Keratinocyte (primary cell): ENCODE measurements at regions not wholly inside any gene's neighbourhood (a gene's known extent, or its start where the extent isn't known, plus 50 kb on each side); places are given as distances from the start of the nearest gene placed in this dataset.

Source experiments
- DNase-seq: peaks from one replicate; pipeline ENCODE4 v3.0.0-alpha.2; 2011; ENCODE audit warnings: low read depth, missing footprints, low spot score
- FAIRE-seq: peaks from 2 replicates; lab custom pipeline; 2011; peaks lifted over from hg19 to GRCh38; lab: Jason Lieb, UNC
- H2AFZ ChIP-seq: 2 replicates; pipeline ENCODE4 v1.6.0; 2012; ENCODE audit warnings: low read length, control low read depth, inconsistent platforms; ENCODE audit not compliant: control insufficient read depth
- H3K27ac ChIP-seq: 2 replicates; pipeline ENCODE4 v1.5.1; 2011; ENCODE audit warnings: low read length; ENCODE audit not compliant: control insufficient read depth, insufficient read depth
- H3K27me3 ChIP-seq: 3 replicates; pipeline ENCODE4 v1.6.0; 2011; ENCODE audit warnings: low read length; ENCODE audit not compliant: control insufficient read depth, insufficient read depth; ENCODE audit errors: extremely low read depth
- H3K36me3 ChIP-seq, 2 experiments: 2 replicates in 1 of 2; 3 replicates in 1 of 2; pipeline ENCODE4 v1.5.1; 2011; ENCODE audit warnings: low read length in 2 of 2, mild to moderate bottlenecking in 1 of 2; ENCODE audit not compliant: control insufficient read depth in 2 of 2, insufficient read depth in 2 of 2; ENCODE audit errors: extremely low read depth in 1 of 2
- H3K4me1 ChIP-seq: 3 replicates; pipeline ENCODE4 v1.5.1; 2011; ENCODE audit warnings: low read length; ENCODE audit not compliant: control insufficient read depth, insufficient read depth; ENCODE audit errors: extremely low read depth
- H3K4me2 ChIP-seq: 3 replicates; pipeline ENCODE4 v1.6.0; 2011; ENCODE audit warnings: low read depth, low read length; ENCODE audit not compliant: control insufficient read depth, insufficient read depth; ENCODE audit errors: extremely low read depth
- H3K4me3 ChIP-seq, 3 experiments: fragments of 200-600 bp in 1 of 3; sonication (generic) in 1 of 3; 2 replicates in 2 of 3; 3 replicates in 1 of 3; pipeline ENCODE4 v1.5.1; 2011 to 2016; ENCODE audit warnings: low read length in 3 of 3, mild to moderate bottlenecking in 3 of 3, control low read depth in 2 of 3, inconsistent platforms in 1 of 3, low read depth in 1 of 3, mixed read lengths in 1 of 3, mixed run types in 1 of 3, moderate library complexity in 1 of 3; ENCODE audit not compliant: control insufficient read depth in 2 of 3, insufficient read depth in 2 of 3; ENCODE audit errors: extremely low read depth in 1 of 3
- H3K79me2 ChIP-seq: 2 replicates; pipeline ENCODE4 v1.6.0; 2012; ENCODE audit warnings: low read length; ENCODE audit not compliant: control insufficient read depth, insufficient read depth
- H3K9ac ChIP-seq: 3 replicates; pipeline ENCODE4 v1.6.0; 2011; ENCODE audit warnings: low read length; ENCODE audit not compliant: control insufficient read depth, insufficient read depth; ENCODE audit errors: extremely low read depth
- H3K9me1 ChIP-seq: 3 replicates; pipeline ENCODE4 v1.6.0; 2011; ENCODE audit warnings: low read length; ENCODE audit not compliant: control insufficient read depth, insufficient read depth; ENCODE audit errors: extremely low read depth
- H3K9me3 ChIP-seq: 2 replicates; pipeline ENCODE4 v1.5.1; 2012; ENCODE audit warnings: low read depth, low read length; ENCODE audit not compliant: control insufficient read depth
- H4K20me1 ChIP-seq: 3 replicates; pipeline ENCODE4 v1.6.0; 2011; ENCODE audit warnings: low read length; ENCODE audit not compliant: control insufficient read depth, insufficient read depth; ENCODE audit errors: extremely low read depth
- EZH2 ChIP-seq: IDR thresholded peaks from one replicate; pipeline ENCODE4 v1.6.1; 2012; ENCODE audit warnings: inconsistent platforms, mild to moderate bottlenecking, low read length, moderate library complexity
- dilution Hi-C: fragments of 300-500 bp; cut with MboI; formaldehyde crosslinking; loops from one replicate; pipeline ENCODE4 v1.7.0; 2020; ENCODE audit warnings: low sequenced_read_pairs; ENCODE audit not compliant: extremely low pct_ligation_motif_present
- TF ChIP-seq, protein P1 (sequence below), 3 experiments: IDR thresholded peaks in 1 of 3; conservative IDR thresholded peaks in 1 of 3; optimal IDR thresholded peaks in 1 of 3; 2 replicates in 2 of 3; 3 replicates in 1 of 3; pipeline versions ENCODE3 to v1.5.1; 2011; ENCODE audit warnings: low read length in 3 of 3, mild to moderate bottlenecking in 3 of 3, moderate library complexity in 2 of 3, control low read depth in 1 of 3, inconsistent platforms in 1 of 3; ENCODE audit not compliant: insufficient read depth in 2 of 3; ENCODE audit errors: extremely low read depth in 1 of 3

DNA sequence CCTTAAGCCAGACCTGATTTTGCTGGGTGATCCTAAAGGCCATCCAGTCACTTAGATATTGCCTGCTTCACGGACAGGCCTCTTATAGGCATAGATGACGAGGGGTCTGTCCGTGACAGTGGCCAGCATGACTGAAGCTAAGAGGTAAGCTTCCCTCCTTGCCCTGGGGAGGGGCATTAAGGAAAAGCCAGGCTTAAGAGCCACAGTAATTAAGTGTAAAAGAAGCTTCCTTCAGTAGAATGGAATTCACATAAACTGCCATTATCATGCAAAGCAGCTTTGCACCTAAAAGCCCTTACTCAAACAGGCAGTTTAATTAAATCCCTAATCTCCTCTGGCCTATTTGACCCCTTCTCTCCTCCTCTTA lies 99.4 kb upstream of the PKDCC start:
- dilution Hi-C loops = no loop called here
- no peak overlapping the region for H2AFZ ChIP-seq
- TF ChIP-seq EZH2 = no peak
- TF ChIP-seq, protein P1, sequence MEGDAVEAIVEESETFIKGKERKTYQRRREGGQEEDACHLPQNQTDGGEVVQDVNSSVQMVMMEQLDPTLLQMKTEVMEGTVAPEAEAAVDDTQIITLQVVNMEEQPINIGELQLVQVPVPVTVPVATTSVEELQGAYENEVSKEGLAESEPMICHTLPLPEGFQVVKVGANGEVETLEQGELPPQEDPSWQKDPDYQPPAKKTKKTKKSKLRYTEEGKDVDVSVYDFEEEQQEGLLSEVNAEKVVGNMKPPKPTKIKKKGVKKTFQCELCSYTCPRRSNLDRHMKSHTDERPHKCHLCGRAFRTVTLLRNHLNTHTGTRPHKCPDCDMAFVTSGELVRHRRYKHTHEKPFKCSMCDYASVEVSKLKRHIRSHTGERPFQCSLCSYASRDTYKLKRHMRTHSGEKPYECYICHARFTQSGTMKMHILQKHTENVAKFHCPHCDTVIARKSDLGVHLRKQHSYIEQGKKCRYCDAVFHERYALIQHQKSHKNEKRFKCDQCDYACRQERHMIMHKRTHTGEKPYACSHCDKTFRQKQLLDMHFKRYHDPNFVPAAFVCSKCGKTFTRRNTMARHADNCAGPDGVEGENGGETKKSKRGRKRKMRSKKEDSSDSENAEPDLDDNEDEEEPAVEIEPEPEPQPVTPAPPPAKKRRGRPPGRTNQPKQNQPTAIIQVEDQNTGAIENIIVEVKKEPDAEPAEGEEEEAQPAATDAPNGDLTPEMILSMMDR (optimal IDR thresholded peaks at IDR 0.05 in 1 of 3, IDR thresholded peaks at IDR 0.05 in 1 of 3, conservative IDR thresholded peaks at IDR 0.05 in 1 of 3; ENCODE audit: extremely low read depth in 1 of 3, insufficient read depth in 2 of 3, low read length in 3 of 3) = no peak
- no peaks in the 10 kb centered on the region for H3K4me1 ChIP-seq
- no peak overlapping the region for H3K9ac ChIP-seq
- H3K4me2 ChIP-seq = no peak overlapping the region
- no peak overlapping the region for H3K27ac ChIP-seq
- H3K79me2 ChIP-seq = no peaks in the 10 kb centered on the region
- H3K4me3 ChIP-seq = no peak overlapping the region
- H3K9me3 ChIP-seq = no peaks in the 10 kb centered on the region
- H4K20me1 ChIP-seq = no peaks in the 10 kb centered on the region
- DNase-seq = no peak
- FAIRE-seq = no peak
- no peaks in the 10 kb centered on the region for H3K9me1 ChIP-seq
- peaks cover 3% of the 10 kb centered on the region for H3K27me3 ChIP-seq
- no peaks in the 10 kb centered on the region for H3K36me3 ChIP-seq

DNA sequence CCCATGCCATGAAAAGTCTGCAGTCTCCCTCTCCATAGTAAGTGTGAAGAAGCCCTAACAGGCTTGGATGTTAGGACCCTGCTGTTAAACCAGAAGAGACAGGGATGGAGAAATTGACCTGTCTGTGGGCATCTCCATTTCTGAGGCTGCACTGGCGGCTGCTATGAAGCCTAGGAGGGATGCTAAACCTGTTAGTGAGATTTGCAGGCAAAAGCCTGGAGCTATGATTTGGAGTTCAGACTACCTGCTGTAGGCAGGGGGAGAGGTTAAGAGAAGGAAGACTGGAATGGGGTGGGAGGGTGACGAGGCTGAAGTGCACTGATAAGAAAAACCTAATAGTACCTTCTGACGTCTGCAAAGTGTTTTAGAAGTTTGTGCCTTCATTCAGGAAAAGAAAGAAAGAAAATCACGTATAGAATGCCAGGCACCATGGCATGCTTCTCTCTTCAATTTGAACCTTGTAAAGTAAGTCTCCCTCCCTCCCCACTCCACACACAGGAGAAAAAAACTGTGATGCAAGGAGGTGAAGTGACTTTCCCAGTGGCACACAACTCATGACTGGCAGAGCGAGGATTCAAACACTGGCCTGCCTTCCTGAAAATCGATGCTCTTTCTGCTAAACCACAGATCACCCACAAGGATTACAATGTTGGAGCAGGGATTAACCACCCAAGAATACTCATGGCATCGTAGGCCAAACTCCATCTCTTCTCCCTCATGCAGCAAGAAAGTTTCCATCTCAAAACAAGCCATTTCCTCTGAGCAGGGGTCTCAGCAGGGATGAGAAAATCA lies 98.5 kb upstream of the PKDCC start:
- Histone ChIP-seq H3K4me1 (no peaks in the 10 kb centered on the region), H3K4me3 (no peak overlapping the region), H3K27me3 (peaks cover 3% of the 10 kb centered on the region), H3K9me3 (no peaks in the 10 kb centered on the region), H3K36me3 (no peaks in the 10 kb centered on the region), H4K20me1 (no peaks in the 10 kb centered on the region), H3K79me2 (no peaks in the 10 kb centered on the region), H3K4me2 (no peak overlapping the region), H3K27ac (no peak overlapping the region), H3K9ac (no peak overlapping the region), H3K9me1 (no peaks in the 10 kb centered on the region), H2AFZ (no peak overlapping the region)
- dilution Hi-C loops = no loop called here
- FAIRE-seq (no peak), DNase-seq (no peak)
- TF ChIP-seq EZH2 = no peak
- TF ChIP-seq, protein P1 (optimal IDR thresholded peaks at IDR 0.05 in 1 of 3, IDR thresholded peaks at IDR 0.05 in 1 of 3, conservative IDR thresholded peaks at IDR 0.05 in 1 of 3; ENCODE audit: extremely low read depth in 1 of 3, insufficient read depth in 2 of 3, low read length in 3 of 3) = no peak
